Kasumi-1 (cell line): ENCODE measurements at regions not wholly inside any gene's neighbourhood (a gene's known extent, or its start where the extent isn't known, plus 50 kb on each side); places are given as distances from the start of the nearest gene placed in this dataset.

Experiments
- DNase-seq, 2 experiments: peaks; one replicate each; lab custom pipeline; 2025; lab: John Stamatoyannopoulos, UW

- no peak for DNase-seq
Observed at GRCh38 chr1:81330111-81330510, 470.6 kb upstream of the ADGRL2 start.

- DNase-seq, result no peak
Observed at GRCh38 chr1:81329041-81329440, 471.7 kb upstream of the ADGRL2 start.

GRCh38 chr1:81327743-81328142, 473.0 kb upstream of the ADGRL2 start:
- no peak for DNase-seq

- DNase-seq, result no peak
Observed at GRCh38 chr1:81327103-81327710, 473.5 kb upstream of the ADGRL2 start.

DNA sequence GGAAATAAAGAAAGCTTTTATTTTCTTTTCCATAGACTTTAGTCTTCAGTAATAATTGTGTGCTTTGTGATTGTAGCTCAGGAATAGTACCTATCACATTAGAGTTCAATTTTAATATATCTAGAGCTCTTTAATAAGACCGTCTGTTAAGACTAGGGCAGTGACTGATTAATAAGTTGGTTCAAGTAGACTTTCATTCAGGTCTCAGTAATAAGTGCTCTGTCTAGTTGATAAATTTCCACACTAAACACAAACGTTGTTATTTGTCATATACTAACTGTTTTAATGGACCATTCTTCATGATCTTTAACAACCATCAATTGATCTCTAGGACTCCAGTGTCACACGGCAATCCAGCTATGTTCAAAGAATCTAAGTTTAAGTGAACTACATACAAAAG, 474.5 kb upstream of the ADGRL2 start:
- no peak for DNase-seq

DNA sequence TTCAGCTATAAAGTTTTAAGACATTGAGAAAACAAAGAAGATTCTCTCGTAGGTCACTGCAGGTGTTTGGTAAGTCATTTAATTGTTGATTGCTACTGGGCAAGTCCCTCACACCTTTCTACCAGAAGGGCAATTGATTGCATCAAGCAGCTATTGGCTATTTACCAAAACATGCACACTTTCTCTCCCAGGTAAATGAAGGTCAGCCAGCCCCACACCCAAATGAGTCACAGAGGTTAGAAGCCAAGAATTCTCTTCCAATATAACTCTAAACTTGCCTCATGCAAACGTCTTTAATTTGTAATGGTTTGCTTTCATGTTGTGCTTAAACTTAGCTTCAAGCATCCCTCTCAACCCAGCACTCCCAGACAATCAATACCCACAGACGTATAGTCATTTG, 475.3 kb upstream of the ADGRL2 start:
- no peak for DNase-seq

- DNase-seq, result no peak
Observed at GRCh38 chr1:81323862-81324261, 476.9 kb upstream of the ADGRL2 start.

DNA sequence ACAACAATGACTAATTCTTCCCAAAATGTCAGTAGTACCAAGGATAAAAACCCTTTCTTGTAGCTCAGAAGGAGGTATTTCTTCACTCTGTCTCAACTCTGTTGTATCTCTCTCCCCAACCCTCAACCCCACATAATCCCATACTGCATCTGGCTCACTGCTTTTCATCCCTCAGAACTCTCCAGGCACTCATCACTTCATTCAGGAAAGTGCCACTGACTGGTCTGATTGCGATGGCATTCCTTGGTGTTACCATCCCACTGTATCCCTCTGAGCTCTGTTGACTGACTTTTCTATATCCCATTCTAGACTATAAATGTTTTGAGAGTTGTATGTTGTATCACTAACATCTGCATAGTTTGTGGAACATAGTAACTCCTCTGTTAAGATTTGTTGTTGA, 483.5 kb upstream of the ADGRL2 start:
- no peak for DNase-seq

GRCh38 chr1:81314513-81315233, 486.1 kb upstream of the ADGRL2 start:
- DNase-seq, result peak; percentile 67 to 68

DNA sequence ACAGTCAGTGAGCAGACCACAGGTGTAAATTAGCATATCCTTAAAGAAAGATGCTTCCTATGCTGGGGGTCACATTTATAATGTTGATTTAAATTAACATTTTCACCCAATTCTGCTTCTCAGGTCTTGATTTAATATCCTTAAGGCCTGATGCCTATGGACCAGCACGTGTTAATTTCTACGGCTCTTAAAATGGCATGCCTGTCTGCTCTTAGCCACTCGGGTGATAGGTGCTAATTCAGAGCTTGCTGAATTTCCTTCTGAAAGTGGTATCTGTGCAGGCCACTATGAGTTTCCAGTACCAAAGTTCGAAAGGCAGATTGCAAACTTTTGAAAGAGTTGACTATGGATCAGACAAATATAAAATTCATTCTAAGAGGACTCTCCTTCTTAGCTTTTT, 487.4 kb upstream of the ADGRL2 start:
- no peak for DNase-seq

- no peak for DNase-seq
Observed at GRCh38 chr1:81312272-81312754, 488.4 kb upstream of the ADGRL2 start.

GRCh38 chr1:81310250-81310649, 490.5 kb upstream of the ADGRL2 start:
- DNase-seq, result no peak

DNA sequence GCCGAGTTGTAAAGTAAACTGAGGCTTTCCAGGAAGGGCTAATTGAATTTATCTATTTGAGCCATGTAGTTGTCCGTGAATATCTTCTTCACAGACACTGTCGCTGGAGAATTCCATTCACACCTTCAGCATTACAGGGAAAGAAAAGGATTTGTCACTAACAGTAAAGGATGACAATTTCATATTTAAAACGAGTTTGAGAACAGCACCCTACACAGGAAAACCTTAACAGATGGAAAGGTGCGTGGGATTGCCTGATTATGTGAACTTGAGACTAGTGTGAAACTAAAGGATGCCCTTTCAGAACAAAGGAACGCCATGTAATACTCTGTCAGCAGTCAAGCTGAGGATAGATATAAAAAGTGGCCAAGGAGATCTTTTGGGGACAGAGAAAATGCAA, 492.5 kb upstream of the ADGRL2 start:
- DNase-seq, result no peak

GRCh38 chr1:81307786-81308185, 492.9 kb upstream of the ADGRL2 start:
- no peak for DNase-seq

GRCh38 chr1:81305997-81306452, 494.7 kb upstream of the ADGRL2 start:
- DNase-seq, result peak; percentile 87 to 89

DNA sequence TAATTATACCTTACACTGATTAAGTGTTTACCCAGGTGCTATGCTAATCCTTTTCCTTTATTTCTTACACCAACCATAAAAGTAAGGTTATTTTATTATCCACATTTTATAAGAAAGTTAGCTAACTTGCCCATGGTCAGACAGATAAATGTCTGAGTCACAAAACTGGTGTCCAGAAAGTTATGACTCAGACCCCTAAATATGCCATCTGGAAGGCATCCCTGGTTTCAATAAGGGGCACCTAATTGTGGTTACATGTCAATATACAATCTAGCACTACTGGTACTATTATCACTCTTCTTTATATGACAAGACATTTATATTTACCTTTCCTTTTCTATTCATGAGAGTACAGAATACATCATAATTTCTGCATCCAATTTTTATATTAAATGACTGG, 496.5 kb upstream of the ADGRL2 start:
- DNase-seq, result no peak

DNA sequence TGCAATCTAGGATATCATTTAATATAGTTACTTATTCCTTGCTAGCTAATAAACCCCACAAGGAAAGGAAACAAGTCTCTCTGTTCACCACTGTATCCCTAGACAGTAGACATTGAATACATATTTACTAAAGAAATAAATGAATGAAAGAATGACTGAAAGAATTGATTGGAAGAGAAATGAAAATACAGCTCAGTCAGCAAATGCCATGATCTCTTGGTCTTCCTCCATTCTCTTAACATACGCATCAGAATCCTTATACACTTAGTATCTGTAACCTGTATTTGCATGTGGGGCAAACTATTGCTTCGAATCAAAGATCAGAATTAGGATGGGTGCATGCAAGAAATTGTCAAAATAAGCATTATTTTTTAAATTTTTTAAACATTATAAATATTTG, 500.8 kb upstream of the ADGRL2 start:
- DNase-seq, result no peak

- DNase-seq, result no peak
Observed at GRCh38 chr1:81298266-81298665, 502.5 kb upstream of the ADGRL2 start.

GRCh38 chr1:81296601-81297000, 504.1 kb upstream of the ADGRL2 start:
- DNase-seq, result no peak

DNA sequence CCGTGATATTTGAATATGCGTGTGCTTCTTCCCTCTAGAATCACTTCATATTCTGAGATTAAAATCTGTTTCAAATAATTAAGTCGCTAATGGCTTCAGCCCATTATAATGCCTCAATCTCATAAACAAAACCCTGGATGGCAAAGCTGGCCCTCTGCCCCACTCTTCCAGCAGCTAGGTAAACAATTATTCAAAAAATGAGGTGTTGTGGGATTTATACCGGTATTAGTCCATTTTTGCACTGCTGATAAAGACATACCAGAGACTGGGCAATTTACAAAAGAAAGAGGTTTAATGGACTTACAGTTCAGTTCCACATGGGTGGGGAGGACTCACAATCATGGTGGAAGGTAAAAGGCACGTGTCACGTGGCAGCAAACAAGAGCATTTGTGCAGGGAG, 510.4 kb upstream of the ADGRL2 start:
- DNase-seq, result no peak

- DNase-seq, result no peak
Observed at GRCh38 chr1:81288689-81289088, 512.0 kb upstream of the ADGRL2 start.

DNA sequence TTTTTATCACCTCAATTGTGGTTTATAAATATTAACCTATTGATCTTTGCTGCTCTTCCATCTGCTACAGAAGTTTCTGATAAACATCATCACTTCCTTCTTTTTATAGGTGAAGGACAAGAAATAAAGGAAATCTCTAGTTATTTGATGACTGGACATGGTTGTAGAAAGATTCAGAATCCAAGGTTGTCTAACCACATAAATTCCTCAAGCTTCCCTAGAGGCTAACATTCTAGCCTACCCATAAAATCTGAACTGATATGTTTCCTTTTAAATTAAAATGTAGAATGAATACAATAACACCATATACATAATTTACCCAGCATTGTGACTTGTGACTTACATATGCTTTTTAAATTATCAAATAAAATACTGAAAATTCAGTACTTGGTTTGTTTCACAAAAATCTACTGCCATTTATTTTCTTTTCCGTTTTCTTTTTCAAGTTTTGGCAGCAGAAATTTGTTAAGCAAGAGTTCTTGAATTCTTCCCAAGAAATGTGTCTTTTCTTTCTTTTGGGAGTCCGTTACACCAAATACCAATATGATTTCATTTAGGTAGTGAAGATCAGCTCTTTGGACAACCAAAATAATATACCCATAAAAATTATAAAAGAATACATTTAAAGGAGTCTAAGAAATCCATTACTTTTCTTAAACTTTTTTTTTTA, 513.2 kb upstream of the ADGRL2 start:
- no peak for DNase-seq

DNA sequence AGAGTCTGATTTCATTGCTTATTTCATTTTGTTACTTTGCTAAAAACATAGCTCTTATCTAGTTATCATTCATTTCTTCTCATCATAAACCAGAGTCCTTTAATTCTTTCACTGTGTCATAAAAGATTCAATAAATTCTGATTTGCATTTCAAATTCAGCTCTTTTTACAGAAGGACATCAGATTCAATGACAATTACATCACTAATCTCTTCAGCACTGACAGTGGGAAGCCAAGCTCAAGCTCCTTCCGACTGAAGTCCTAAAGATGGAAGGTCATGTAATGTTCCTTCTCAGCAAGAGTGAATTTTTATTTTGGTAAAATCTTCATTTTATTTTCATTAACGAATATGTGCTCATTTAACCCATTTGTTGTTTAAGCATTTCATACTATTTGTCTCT, 530.7 kb upstream of the ADGRL2 start:
- no peak for DNase-seq
